ENCODE measurements at regions not wholly inside any gene's neighbourhood (a gene's known extent, or its start where the extent isn't known, plus 50 kb on each side); places are given as distances from the start of the nearest gene placed in this dataset.

DNA sequence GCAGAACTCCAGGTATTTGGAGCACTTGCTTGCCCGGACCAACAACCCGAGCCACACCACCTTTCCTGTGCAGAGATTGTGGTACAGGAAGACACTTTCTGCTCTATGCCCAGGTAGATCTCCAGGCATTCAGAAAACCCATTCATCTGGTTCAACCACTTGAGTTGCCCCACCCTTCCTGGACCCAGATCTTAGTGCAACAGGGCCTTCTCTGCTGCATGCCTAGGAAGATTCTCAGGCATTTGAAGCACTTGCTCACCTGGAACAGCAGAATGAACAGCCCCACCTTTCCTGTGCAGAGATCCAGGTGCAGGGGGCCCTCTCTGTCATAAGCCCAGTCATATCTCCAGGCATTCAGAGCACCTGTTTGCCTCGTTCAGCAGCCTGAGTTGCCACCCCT lies 412.8 kb upstream of the MGAT4C start:
- DNase-seq (no peak), ATAC-seq (ENCODE audit: low read depth) (no peak)
- Histone ChIP-seq H3K27ac (ENCODE audit: low read length in 2 of 2) (no peak overlapping the region), H3K9me3 (ENCODE audit: control extremely low read depth in 1 of 3, control insufficient read depth in 2 of 3, insufficient read depth in 1 of 3, low read length in 2 of 3) (peaks cover 0 to 12% (median 0%) of the 10 kb centered on the region in 3 donors), H3K36me3 (replicated peaks in 1 of 2; ENCODE audit: control extremely low read depth in 1 of 2, control insufficient read depth in 1 of 2, extremely low read depth in 1 of 2, insufficient read depth in 2 of 2, low read length in 1 of 2) (no peaks in the 10 kb centered on the region), H3K9ac (ENCODE audit: low read length) (no peak overlapping the region), H3K4me1 (ENCODE audit: control insufficient read depth in 2 of 2, insufficient read depth in 2 of 2, low read length in 2 of 2) (no peaks in the 10 kb centered on the region), H3K4me2 (replicated peaks; ENCODE audit: low read depth, low read length, poor library complexity, severe bottlenecking) (no peak overlapping the region), H2AFZ (ENCODE audit: insufficient read depth, low read depth, low read length, poor library complexity, severe bottlenecking) (no peak overlapping the region), H3K79me2 (ENCODE audit: control insufficient read depth, insufficient read depth, low read length) (no peaks in the 10 kb centered on the region), H4K20me1 (ENCODE audit: control insufficient read depth, insufficient read depth, low read length, poor library complexity, severe bottlenecking) (no peaks in the 10 kb centered on the region), H3K27me3 (replicated peaks in 1 of 4; ENCODE audit: control extremely low read depth in 1 of 4, control insufficient read depth in 3 of 4, insufficient read depth in 4 of 4, low read length in 3 of 4) (no peaks in the 10 kb centered on the region), H3K4me3 (ENCODE audit: control extremely low read depth in 1 of 5, extremely low read depth in 1 of 5, insufficient read depth in 1 of 5, low read depth in 2 of 5, low read length in 4 of 5) (no peak overlapping the region)
- intact Hi-C loops (cut with micrococcal nuclease), result no loop called here
- H3K4me3 Mint-ChIP-seq, result no peak overlapping the region
- no peak for TF ChIP-seq CTCF (IDR thresholded peaks at IDR 0.05)
- no peak for TF ChIP-seq EZH2 (IDR thresholded peaks at IDR 0.05; ENCODE audit: borderline replicate concordance, insufficient read depth, low read depth, low read length, poor library complexity, severe bottlenecking)
- 71% methylated on average over 3 of the region's 3 CpGs for WGBS (ENCODE audit: insufficient coverage)
- CTCF ChIA-PET, result no interaction called here
- no peaks in the 10 kb centered on the region for H3K27me3 Mint-ChIP-seq
- no peak overlapping the region for H3K27ac Mint-ChIP-seq
- no peaks in the 10 kb centered on the region for H3K4me1 Mint-ChIP-seq
- POLR2A ChIA-PET, result no interaction called here
- H3K9me3 Mint-ChIP-seq (ENCODE audit: insufficient read depth), result no peaks in the 10 kb centered on the region

GRCh38 chr12:86666316-86666715 lies 410.1 kb upstream of the MGAT4C start:
- ChIA-PET POLR2A (no interaction called here), CTCF (no interaction called here)
- Histone ChIP-seq H4K20me1 (ENCODE audit: control insufficient read depth, insufficient read depth, low read length, poor library complexity, severe bottlenecking) (no peaks in the 10 kb centered on the region), H3K4me2 (replicated peaks; ENCODE audit: low read depth, low read length, poor library complexity, severe bottlenecking) (no peak overlapping the region), H3K79me2 (ENCODE audit: control insufficient read depth, insufficient read depth, low read length) (no peaks in the 10 kb centered on the region), H3K27ac (ENCODE audit: low read length in 2 of 2) (no peak overlapping the region), H3K27me3 (replicated peaks in 1 of 4; ENCODE audit: control extremely low read depth in 1 of 4, control insufficient read depth in 3 of 4, insufficient read depth in 4 of 4, low read length in 3 of 4) (no peaks in the 10 kb centered on the region), H3K36me3 (replicated peaks in 1 of 2; ENCODE audit: control extremely low read depth in 1 of 2, control insufficient read depth in 1 of 2, extremely low read depth in 1 of 2, insufficient read depth in 2 of 2, low read length in 1 of 2) (no peaks in the 10 kb centered on the region), H3K9me3 (ENCODE audit: control extremely low read depth in 1 of 3, control insufficient read depth in 2 of 3, insufficient read depth in 1 of 3, low read length in 2 of 3) (peaks cover 0 to 12% (median 0%) of the 10 kb centered on the region in 3 donors), H3K4me1 (ENCODE audit: control insufficient read depth in 2 of 2, insufficient read depth in 2 of 2, low read length in 2 of 2) (no peaks in the 10 kb centered on the region), H2AFZ (ENCODE audit: insufficient read depth, low read depth, low read length, poor library complexity, severe bottlenecking) (no peak overlapping the region), H3K4me3 (ENCODE audit: control extremely low read depth in 1 of 5, extremely low read depth in 1 of 5, insufficient read depth in 1 of 5, low read depth in 2 of 5, low read length in 4 of 5) (no peak overlapping the region), H3K9ac (ENCODE audit: low read length) (no peak overlapping the region)
- Mint-ChIP-seq H3K27ac (no peak overlapping the region), H3K27me3 (no peaks in the 10 kb centered on the region), H3K4me3 (no peak overlapping the region), H3K4me1 (no peaks in the 10 kb centered on the region), H3K9me3 (ENCODE audit: insufficient read depth) (no peaks in the 10 kb centered on the region)
- intact Hi-C loops (cut with micrococcal nuclease), result no loop called here
- TF ChIP-seq CTCF (IDR thresholded peaks at IDR 0.05), result no peak
- no peak for TF ChIP-seq EZH2 (IDR thresholded peaks at IDR 0.05; ENCODE audit: borderline replicate concordance, insufficient read depth, low read depth, low read length, poor library complexity, severe bottlenecking)
- DNase-seq, result no peak
- ATAC-seq (ENCODE audit: low read depth), result no peak

Measured in B cell (primary cell).